SK-N-SH (cell line): ENCODE measurements at regions not wholly inside any gene's neighbourhood (a gene's known extent, or its start where the extent isn't known, plus 50 kb on each side); places are given as distances from the start of the nearest gene placed in this dataset.
"Not testable (repeated sequence)": the region's sequence is repeated elsewhere in the genome, so short reads cannot be mapped to it uniquely, and the experiment has no call there.

Source experiments
- CTCF ChIA-PET: fragments of 300-600, 350-600 bp; formaldehyde crosslinking; extraction: SDS; loops from one replicate; lab custom pipeline; 2021; lab: Yijun Ruan, JAX
- POLR2A ChIA-PET: fragments of 350-600 bp; sonication (Branson Sonifier 250); formaldehyde crosslinking; extraction: SDS; loops from one replicate; lab custom pipeline; 2020; ENCODE audit warnings: antibody characterized with exemption, inconsistent platforms; lab: Yijun Ruan, JAX
- DNase-seq: peaks from one replicate; pipeline ENCODE4 v3.0.0; 2012
- H2AFZ ChIP-seq: fragments of 200-600 bp; sonication (generic); 2 replicates; pipeline ENCODE4 v1.8.1; 2016; ENCODE audit warnings: antibody characterized with exemption, mild to moderate bottlenecking, low read depth
- H3F3A ChIP-seq: fragments of 200-600 bp; sonication (generic); replicated peaks from 2 replicates; pipeline ENCODE3; 2016; ENCODE audit warnings: antibody characterized with exemption, mild to moderate bottlenecking; ENCODE audit not compliant: insufficient read depth
- H3K27ac ChIP-seq, 2 experiments: fragments of 200-500 bp in 1 of 2; fragments of 200-600 bp in 1 of 2; sonication (Bioruptor generic) in 1 of 2; sonication (generic), shearing (Covaris generic) in 1 of 2; 2 replicates each; pipeline versions ENCODE4 v1.5.1 to v1.6.1; 2014 to 2016; ENCODE audit warnings: low read depth in 2 of 2, inconsistent platforms in 1 of 2, low read length in 1 of 2, mild to moderate bottlenecking in 1 of 2, mixed read lengths in 1 of 2
- H3K27me3 ChIP-seq: fragments of 200-600 bp; sonication (generic), shearing (Covaris generic); 2 replicates; pipeline ENCODE4 v1.6.1; 2016; ENCODE audit warnings: mixed run types; ENCODE audit not compliant: insufficient read depth
- H3K36me3 ChIP-seq, 2 experiments: fragments of 200-500 bp in 1 of 2; fragments of 200-600 bp in 1 of 2; sonication (Bioruptor generic) in 1 of 2; sonication (generic) in 1 of 2; replicated peaks in 1 of 2; 2 replicates each; pipeline versions ENCODE3 to v1.5.1; 2014 to 2016; ENCODE audit warnings: low read length in 1 of 2, mild to moderate bottlenecking in 1 of 2; ENCODE audit not compliant: insufficient read depth in 2 of 2, control insufficient read depth in 1 of 2
- H3K4me1 ChIP-seq, 2 experiments: fragments of 200-500 bp in 1 of 2; fragments of 200-600 bp in 1 of 2; sonication (Bioruptor generic) in 1 of 2; sonication (generic), shearing (Covaris generic) in 1 of 2; 2 replicates each; pipeline versions ENCODE4 v1.5.1 to v1.6.1; 2014 to 2016; ENCODE audit warnings: low read depth in 1 of 2, low read length in 1 of 2, mixed run types in 1 of 2; ENCODE audit not compliant: insufficient read depth in 2 of 2, control insufficient read depth in 1 of 2
- H3K4me2 ChIP-seq: fragments of 200-600 bp; sonication (generic), shearing (Covaris generic); 2 replicates; pipeline ENCODE4 v1.6.1; 2017; ENCODE audit warnings: mixed run types
- H3K4me3 ChIP-seq, 2 experiments: fragments of 200-500 bp in 1 of 2; fragments of 200-600 bp in 1 of 2; sonication (Bioruptor generic) in 1 of 2; sonication (generic), shearing (Covaris generic) in 1 of 2; 2 replicates each; pipeline versions ENCODE4 v1.5.1 to v1.8.1; 2014 to 2016; ENCODE audit warnings: low read depth in 2 of 2, inconsistent platforms in 1 of 2, low read length in 1 of 2, mild to moderate bottlenecking in 1 of 2, mixed read lengths in 1 of 2, moderate library complexity in 1 of 2
- H3K79me2 ChIP-seq: fragments of 200-600 bp; sonication (generic); 2 replicates; pipeline ENCODE4 v1.8.1; 2017; ENCODE audit warnings: mild to moderate bottlenecking; ENCODE audit not compliant: insufficient read depth
- H3K9ac ChIP-seq: fragments of 200-600 bp; sonication (generic); 2 replicates; pipeline ENCODE4 v1.6.1; 2017; ENCODE audit warnings: mixed run types
- H3K9me2 ChIP-seq: fragments of 200-600 bp; sonication (generic); 2 replicates; pipeline ENCODE4 v1.6.1; 2017; ENCODE audit warnings: mixed run types
- H3K9me3 ChIP-seq: fragments of 200-600 bp; sonication (generic); 2 replicates; pipeline ENCODE4 v1.6.1; 2017; ENCODE audit warnings: mixed run types, mild to moderate bottlenecking, moderate library complexity
- H4K20me1 ChIP-seq: fragments of 200-600 bp; sonication (generic); 2 replicates; pipeline ENCODE4 v1.6.1; 2017; ENCODE audit warnings: mild to moderate bottlenecking, mixed run types; ENCODE audit not compliant: insufficient read depth
- ELF1 ChIP-seq: IDR thresholded peaks from 2 replicates; pipeline ENCODE4 v1.4.0; 2012
- FOSL2 ChIP-seq: IDR thresholded peaks from 2 replicates; pipeline ENCODE4 v1.4.0; 2012; ENCODE audit warnings: low read depth, mild to moderate bottlenecking, moderate library complexity, borderline replicate concordance
- FOXM1 ChIP-seq: IDR thresholded peaks from 2 replicates; pipeline ENCODE4 v1.4.0; 2012; ENCODE audit warnings: low read depth, mild to moderate bottlenecking
- GABPA ChIP-seq: IDR thresholded peaks from 2 replicates; pipeline ENCODE4 v1.4.0; 2012; ENCODE audit warnings: low read depth, mild to moderate bottlenecking
- JUND ChIP-seq: IDR thresholded peaks from 2 replicates; pipeline ENCODE4 v1.4.0; 2012
- MAX ChIP-seq: IDR thresholded peaks from 2 replicates; pipeline ENCODE4 v1.4.0; 2012; ENCODE audit warnings: low read depth
- MEF2A ChIP-seq: IDR thresholded peaks from 2 replicates; pipeline ENCODE4 v1.4.0; 2012; ENCODE audit warnings: low read depth, borderline replicate concordance
- MXI1 ChIP-seq: IDR thresholded peaks from 2 replicates; pipeline ENCODE4 v1.6.1; 2012; ENCODE audit warnings: mild to moderate bottlenecking, low read depth, low read length, improper control_type of control experiment
- NFIC ChIP-seq: IDR thresholded peaks from 2 replicates; pipeline ENCODE4 v1.4.0; 2012; ENCODE audit warnings: borderline replicate concordance
- NRF1 ChIP-seq: IDR thresholded peaks from 2 replicates; pipeline ENCODE4 v1.6.1; 2012; ENCODE audit warnings: low read depth, mild to moderate bottlenecking, low read length
- RAD21 ChIP-seq: IDR thresholded peaks from 2 replicates; pipeline ENCODE4 v1.6.1; 2012; ENCODE audit warnings: mild to moderate bottlenecking, low read length
- SIN3A ChIP-seq: IDR thresholded peaks from 2 replicates; pipeline ENCODE4 v1.6.1; 2012; ENCODE audit warnings: low read depth, mild to moderate bottlenecking, low read length, moderate library complexity, borderline replicate concordance
- SMC3 ChIP-seq: IDR thresholded peaks from 2 replicates; pipeline ENCODE4 v1.6.1; 2012; ENCODE audit warnings: low read depth, low read length, improper control_type of control experiment
- TAF1 ChIP-seq: IDR thresholded peaks from 2 replicates; pipeline ENCODE4 v1.6.1; 2012; ENCODE audit warnings: low read depth, mild to moderate bottlenecking, low read length, moderate library complexity, borderline replicate concordance
- TCF12 ChIP-seq: IDR thresholded peaks from 2 replicates; pipeline ENCODE4 v1.4.0; 2012
- TEAD4 ChIP-seq: IDR thresholded peaks from 2 replicates; pipeline ENCODE4 v1.4.0; 2012; ENCODE audit warnings: mild to moderate bottlenecking, borderline replicate concordance; ENCODE audit not compliant: insufficient read depth
- USF1 ChIP-seq: IDR thresholded peaks from 2 replicates; pipeline ENCODE4 v1.4.0; 2012; ENCODE audit warnings: low read depth, borderline replicate concordance
- WGBS: methylation state at CpG from one replicate; pipeline ENCODE4 v1.1.6; 2017; ENCODE audit warnings: low lambda C conversion rate; 5-methylcytosine and 5-hydroxymethylcytosine counted together
- TF ChIP-seq, protein P1 (sequence below): IDR thresholded peaks from 2 replicates; pipeline ENCODE4 v1.6.1; 2012; ENCODE audit warnings: mild to moderate bottlenecking, low read depth, low read length, moderate library complexity

DNA sequence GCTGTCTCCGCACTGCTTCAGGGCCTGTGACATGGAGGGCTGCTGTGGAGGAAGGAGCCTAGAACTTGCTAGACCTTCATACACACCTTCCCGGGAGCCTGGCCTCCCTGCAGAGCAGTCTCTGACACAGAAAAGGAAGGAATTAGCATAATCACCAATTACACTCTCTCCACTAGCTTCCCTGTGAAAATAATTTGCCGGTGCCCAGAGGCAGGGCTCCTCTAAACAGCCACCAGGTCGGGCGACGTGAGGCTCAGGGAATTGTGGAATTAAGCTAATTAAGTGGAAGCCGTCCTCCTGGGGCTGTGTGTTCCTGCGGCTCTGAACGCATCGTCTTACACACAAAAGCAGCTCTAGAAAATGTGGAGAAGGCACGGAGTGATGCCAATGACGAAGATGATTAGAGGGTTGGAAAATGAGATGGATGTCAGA, 82.6 kb downstream of the NENF start:
- 74% methylated on average over 12 of the region's 12 CpGs for WGBS
- Histone ChIP-seq H2AFZ (no peak overlapping the region), H3K9me3 (no peaks in the 10 kb centered on the region), H3K4me3 (no peak overlapping the region), H3K36me3 (no peaks in the 10 kb centered on the region), H3K79me2 (no peaks in the 10 kb centered on the region), H3K4me1 (peaks cover 0 to 15% of the 10 kb centered on the region in 2 experiments; a peak in 2 of 4 replicates), H3F3A (no peaks in the 10 kb centered on the region), H3K4me2 (no peak overlapping the region), H3K27me3 (no peaks in the 10 kb centered on the region; the same call in 1 of the 2 replicates), H3K9ac (no peak overlapping the region), H3K9me2 (no peaks in the 10 kb centered on the region), H4K20me1 (no peaks in the 10 kb centered on the region), H3K27ac (no peak overlapping the region)
- TF ChIP-seq MAX: no peak
- no peak for TF ChIP-seq FOSL2
- no peak for TF ChIP-seq MXI1
- TF ChIP-seq ELF1: no peak
- TF ChIP-seq NRF1: no peak
- no peak for TF ChIP-seq RAD21
- no peak for TF ChIP-seq TEAD4
- TF ChIP-seq TAF1: no peak
- TF ChIP-seq FOXM1: no peak
- TF ChIP-seq SIN3A: no peak
- TF ChIP-seq, protein P1, sequence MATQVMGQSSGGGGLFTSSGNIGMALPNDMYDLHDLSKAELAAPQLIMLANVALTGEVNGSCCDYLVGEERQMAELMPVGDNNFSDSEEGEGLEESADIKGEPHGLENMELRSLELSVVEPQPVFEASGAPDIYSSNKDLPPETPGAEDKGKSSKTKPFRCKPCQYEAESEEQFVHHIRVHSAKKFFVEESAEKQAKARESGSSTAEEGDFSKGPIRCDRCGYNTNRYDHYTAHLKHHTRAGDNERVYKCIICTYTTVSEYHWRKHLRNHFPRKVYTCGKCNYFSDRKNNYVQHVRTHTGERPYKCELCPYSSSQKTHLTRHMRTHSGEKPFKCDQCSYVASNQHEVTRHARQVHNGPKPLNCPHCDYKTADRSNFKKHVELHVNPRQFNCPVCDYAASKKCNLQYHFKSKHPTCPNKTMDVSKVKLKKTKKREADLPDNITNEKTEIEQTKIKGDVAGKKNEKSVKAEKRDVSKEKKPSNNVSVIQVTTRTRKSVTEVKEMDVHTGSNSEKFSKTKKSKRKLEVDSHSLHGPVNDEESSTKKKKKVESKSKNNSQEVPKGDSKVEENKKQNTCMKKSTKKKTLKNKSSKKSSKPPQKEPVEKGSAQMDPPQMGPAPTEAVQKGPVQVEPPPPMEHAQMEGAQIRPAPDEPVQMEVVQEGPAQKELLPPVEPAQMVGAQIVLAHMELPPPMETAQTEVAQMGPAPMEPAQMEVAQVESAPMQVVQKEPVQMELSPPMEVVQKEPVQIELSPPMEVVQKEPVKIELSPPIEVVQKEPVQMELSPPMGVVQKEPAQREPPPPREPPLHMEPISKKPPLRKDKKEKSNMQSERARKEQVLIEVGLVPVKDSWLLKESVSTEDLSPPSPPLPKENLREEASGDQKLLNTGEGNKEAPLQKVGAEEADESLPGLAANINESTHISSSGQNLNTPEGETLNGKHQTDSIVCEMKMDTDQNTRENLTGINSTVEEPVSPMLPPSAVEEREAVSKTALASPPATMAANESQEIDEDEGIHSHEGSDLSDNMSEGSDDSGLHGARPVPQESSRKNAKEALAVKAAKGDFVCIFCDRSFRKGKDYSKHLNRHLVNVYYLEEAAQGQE: no peak
- TF ChIP-seq USF1: no peak
- no peak for TF ChIP-seq NFIC
- TF ChIP-seq JUND: no peak
- TF ChIP-seq MEF2A: no peak
- TF ChIP-seq SMC3: no peak
- TF ChIP-seq TCF12: no peak
- no peak for TF ChIP-seq GABPA
- peak; percentile 26 for DNase-seq
- POLR2A ChIA-PET: interaction anchor here (1.1 kb wide), 1 partner anchor 93 kb away, joined by 4 read pairs; the partner anchor contains the start of gene ATF3
- CTCF ChIA-PET: interaction anchor here (1.2 kb wide), 1 partner anchor 38 kb away, joined by 4 read pairs; no protein-coding TSS in a partner anchor

DNA sequence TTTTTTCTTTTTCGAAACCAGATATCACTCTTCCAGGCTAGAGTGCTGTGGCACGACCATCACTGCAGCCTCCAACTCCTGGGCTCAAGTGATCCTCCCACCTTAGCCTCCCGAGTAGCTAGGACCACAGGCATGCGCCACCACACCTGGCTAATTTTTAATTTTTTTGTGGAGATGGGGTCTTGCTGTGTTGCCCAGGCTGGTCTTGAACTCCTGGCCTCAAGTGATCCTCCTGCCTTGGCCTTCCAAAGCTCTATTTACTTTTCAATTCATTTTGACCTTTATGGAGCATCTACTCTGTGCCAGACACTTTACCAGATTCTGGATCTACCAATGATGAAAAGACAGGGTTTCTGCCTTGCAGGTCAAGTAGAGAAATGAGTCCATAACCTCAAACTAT, 83.3 kb downstream of the NENF start:
- H3K4me2 ChIP-seq, H3K9me3 ChIP-seq, DNase-seq, H2AFZ ChIP-seq, H3K9me2 ChIP-seq, H3K27me3 ChIP-seq, H3K4me3 ChIP-seq, H3F3A ChIP-seq, H3K79me2 ChIP-seq, H3K27ac ChIP-seq, H4K20me1 ChIP-seq, H3K36me3 ChIP-seq, H3K9ac ChIP-seq: not testable (repeated sequence)
- WGBS: 75% methylated on average over 4 of the region's 4 CpGs
- H3K4me1 ChIP-seq: peaks cover 0 to 15% of the 10 kb centered on the region in 2 experiments; a peak in 2 of 4 replicates
- ChIA-PET POLR2A (interaction anchor here (1.1 kb wide), 1 partner anchor 92 kb away, joined by 4 read pairs; the partner anchor contains the start of gene ATF3), CTCF (interaction anchor here (1.2 kb wide), 1 partner anchor 39 kb away, joined by 4 read pairs; no protein-coding TSS in a partner anchor)
